NCI-H69 (cell line): ENCODE measurements at regions not wholly inside any gene's neighbourhood (a gene's known extent, or its start where the extent isn't known, plus 50 kb on each side); places are given as distances from the start of the nearest gene placed in this dataset.
"Not testable (repeated sequence)": the region's sequence is repeated elsewhere in the genome, so short reads cannot be mapped to it uniquely, and the experiment has no call there.

ENCODE experiments used
- DNase-seq: peaks from one replicate; lab custom pipeline; 2025; lab: John Stamatoyannopoulos, UW

DNA sequence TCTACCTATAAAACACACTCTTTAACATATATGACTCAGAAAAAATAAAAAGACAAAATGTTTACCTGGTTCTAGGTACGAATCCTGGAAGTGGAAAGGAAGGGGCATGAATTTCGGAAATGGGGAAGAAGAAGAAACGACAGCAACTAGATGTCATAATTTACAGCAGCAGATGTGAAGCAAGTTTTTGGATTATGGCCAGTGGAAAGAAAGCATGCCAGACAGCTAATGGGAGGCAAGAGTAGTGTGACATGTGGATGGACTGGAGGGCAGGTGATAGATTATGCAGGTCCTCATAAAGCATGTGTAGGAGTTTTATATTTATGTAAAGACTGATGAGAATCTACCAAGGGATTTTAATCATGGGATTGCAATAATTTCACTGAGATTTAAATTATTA lies 279.0 kb upstream of the TACR3 start:
- DNase-seq: peak; percentile 66

DNA sequence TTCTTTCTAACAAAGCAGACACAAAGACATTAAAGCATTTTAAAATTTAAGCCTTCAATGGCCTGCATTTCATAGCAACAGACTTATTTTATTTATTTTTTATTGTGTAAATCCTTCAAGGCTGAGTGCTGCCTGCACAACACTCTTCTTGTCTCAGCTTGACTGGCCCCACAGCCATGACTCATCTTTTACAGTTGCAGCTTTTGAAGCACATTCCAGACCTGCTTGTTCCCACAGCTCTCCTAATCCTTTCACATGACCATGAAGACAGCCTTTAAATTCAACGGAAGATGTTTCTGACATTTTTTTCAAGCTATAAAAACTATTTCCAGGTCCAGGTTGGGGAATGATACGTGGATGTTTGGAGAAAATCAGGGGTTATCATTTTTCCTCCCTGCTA lies 276.9 kb upstream of the TACR3 start:
- DNase-seq: peak; percentile 74

DNA sequence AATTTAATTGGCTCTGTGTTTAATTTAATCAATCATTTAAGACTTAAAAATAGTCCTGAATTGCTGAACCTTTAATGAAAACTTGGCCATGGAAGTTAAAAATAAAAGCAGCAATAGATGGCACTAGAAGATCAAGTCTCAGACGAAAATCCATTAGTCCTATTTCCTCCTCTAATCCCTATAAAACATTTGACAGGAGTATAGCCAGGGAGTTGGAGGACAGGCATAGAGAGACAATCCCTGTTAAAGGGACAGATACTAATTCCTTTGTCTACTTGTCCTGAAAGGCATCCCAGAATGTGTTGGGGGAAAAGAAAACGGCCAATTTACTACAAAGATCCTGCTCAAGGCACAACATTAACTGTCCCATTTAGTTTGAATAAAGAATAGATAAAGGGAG lies 276.3 kb upstream of the TACR3 start:
- DNase-seq: peak; percentile 70

DNA sequence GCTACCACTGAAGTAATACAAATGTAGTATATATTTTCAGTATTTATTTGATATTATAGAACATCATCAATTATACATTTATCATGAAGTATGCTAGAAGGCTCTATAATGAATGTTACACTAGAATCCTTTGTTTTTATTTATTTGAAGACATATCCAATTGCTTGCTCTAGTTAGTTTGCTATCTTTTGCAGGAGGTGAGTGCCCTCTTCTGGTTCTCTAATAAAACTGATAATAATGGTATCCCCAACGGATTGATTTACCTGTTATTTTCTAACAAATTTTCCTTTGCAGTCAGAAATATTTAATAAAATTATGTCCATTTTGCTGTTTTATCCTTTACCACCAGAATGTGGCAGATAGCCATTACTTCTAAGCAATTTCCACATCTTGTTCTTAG lies 274.3 kb upstream of the TACR3 start:
- peak; percentile 42 for DNase-seq

DNA sequence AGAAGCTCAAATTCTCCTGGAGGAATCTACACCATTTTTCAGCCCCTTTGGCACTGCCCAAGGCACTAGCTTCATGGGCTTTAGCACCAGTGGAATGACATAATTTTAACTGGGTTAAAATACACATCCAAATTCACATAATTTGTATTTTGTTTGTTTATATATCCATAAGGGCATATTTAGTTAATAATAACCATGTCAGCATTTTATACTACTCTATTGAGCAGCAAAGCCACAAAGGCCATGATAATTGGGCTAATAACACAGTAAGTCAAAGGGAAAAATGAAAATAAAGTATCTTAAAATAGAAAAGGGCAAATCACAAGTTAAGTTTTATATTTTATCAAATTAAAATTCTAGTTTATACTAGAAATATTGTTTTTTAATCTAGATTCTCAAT lies 262.7 kb upstream of the TACR3 start:
- DNase-seq: no peak

DNA sequence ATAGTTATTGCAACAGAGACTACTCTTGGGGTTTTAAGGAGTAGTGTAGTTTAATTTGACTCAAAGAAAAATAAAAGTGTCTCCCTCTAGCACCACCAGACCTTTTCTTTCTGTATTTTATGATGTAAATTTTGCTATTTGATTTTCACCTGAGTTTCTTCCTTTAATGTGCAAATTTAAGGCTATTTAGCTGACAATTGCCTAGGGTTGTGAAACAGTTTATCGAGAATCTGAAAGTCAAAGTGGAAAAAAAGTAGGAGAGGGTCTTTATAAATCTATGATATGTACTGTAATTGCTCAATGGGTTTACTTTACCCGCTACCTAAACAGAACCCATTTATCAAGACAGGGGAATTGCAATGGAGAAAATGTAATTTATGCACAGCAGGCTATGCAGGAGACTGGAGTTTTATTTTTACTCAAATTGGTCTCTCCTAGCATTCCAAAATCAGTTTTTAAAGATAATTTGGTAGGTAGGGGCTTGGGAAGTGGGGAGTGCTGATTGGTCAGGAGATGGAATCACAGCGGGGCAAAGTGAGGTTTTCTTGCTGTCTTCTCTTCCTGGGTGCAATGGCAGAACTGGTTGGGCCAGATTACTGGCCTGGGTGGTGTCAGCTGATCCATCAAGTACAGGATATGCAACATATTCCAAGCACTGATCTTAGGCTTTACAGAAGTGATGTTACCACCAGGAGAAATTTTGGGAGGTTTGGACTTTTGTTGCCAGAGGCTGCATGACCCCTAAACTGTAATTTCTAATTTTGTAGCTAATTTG lies 228.6 kb upstream of the TACR3 start:
- no peak for DNase-seq

DNA sequence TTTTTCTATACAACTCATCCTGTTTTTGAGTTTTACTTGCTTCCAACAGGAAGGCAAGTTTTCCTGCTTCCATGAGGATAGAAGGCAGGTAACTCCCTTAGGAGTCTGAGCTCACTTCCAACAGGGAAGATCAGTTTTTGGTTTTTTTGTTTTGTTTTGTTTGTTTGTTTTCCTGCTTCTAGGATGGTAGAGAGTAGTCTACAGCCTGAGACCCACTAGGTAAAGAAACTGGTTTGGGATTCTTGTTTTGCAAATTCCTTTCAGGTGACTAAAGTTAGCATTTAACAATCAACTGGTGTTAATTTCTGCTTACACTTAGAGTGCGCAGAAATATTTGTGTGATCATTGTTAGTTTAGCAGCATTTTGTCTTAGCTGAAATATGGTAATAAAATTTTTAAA lies 227.8 kb upstream of the TACR3 start:
- DNase-seq: no peak

DNA sequence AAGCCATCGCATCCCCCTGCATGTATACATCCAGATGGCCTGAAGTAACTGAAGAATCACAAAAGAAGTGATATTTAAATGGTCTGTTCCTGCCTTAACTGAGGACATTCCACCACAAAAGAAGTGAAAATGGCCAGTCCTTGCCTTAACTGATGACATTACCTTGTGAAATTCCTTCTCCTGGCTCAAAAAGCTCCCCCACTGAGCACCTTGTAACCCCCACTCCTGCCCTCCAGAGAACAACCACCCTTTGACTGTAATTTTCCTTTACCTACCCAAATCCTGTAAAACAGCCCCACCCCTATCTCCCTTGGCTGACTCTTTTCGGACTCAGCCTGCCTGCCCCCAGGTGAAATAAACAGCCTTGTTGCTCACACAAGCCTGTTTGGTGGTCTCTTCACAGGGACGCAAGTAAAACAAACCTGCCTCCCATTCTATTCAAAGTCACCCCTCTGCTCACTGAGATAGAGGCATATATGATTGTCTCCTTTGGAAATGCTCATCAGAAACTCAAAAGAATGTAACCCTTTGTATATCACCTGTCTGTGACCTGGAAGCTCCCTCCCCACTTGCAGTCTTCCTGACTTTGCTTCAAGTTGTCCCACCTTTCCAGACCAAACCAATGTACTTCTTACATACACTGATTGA lies 227.0 kb upstream of the TACR3 start:
- not testable (repeated sequence) for DNase-seq

DNA sequence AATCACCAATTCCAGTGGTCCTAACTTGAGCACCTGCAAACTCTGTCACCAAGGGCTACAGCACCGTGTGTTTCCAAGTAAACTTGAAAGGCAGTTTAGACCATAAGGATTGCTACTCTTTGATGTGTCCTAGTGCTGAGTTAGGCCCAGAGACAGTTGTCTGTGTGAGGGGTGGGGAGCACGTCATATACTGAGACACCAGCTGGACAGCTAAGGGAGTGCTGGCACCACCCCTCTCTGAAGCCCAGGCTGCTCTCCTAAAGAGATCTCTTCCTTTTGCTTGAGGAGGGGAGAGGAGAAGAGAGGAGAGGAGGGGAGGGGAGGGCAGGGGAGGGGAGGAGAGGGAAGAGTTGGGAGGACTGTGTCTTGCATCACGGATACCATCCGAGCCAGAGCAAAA lies 218.7 kb upstream of the TACR3 start:
- DNase-seq: no peak

DNA sequence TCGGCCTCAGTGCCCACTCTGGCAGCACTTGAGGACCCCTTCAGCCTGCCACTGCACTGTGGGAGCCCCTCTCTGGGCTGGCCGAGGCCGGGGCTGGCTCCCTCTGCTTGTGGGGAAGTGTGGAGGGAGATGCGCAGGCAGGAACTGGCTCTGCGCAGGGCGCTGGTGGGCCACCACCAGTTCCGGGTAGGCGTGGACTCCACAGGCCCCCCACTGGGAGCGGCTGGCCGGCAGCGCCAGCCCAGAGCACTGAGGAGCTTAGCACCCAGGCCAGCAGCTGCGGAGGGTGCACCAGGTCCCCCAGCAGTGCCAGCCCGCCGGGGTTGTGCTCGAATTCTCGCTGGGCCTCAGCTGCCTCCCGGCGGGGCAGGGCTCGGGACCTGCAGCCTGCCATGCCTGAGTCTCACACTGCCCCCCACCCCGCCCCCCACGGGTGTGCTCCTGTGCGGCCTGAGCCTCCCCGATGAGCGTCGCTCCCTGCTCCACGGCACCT lies 216.9 kb upstream of the TACR3 start:
- DNase-seq: no peak

DNA sequence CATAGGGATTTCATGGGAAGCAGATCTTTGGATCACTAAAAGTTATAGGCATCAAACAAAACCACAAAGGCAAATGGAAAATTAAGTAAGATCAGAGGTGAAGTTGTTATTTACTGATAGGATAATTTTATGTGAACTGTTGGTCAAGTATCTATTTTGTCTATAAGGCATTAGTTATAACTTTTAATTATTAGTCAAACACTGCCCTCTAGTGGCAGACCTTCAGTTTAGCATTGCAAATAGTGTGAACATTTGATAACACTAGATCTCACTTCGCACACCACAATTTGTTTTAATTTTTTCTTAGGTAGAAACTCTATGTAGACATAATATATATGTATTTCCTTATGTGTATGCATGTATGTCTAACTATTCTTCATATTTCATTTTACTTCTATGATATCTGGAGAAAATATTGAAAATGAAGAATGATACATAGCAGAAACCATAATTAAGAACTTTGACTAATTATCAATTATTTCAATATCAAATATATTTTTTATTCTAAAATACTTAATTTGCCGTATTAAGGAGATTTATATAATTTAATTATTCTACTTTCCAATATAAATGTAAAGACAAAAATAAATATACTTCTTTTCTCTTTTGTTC lies 214.5 kb upstream of the TACR3 start:
- DNase-seq: peak; percentile 58

DNA sequence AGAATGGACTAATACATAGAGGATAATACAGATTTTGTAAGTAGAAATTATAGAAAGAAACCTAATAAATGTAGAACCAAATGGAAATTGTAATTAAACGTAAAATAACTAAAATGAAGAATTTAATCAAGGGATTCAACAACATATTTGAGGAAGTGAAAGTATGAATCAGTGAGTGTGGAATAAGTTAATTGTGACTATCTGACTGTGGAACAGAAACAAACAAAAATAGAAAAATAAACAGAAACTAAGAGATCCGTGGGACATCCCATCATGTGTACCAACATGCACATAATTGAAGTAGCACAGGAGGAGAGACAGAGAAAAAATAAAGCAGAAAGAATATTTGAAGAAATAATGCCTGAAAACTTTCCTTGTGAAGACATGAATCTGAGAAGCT lies 208.6 kb upstream of the TACR3 start:
- DNase-seq: no peak

DNA sequence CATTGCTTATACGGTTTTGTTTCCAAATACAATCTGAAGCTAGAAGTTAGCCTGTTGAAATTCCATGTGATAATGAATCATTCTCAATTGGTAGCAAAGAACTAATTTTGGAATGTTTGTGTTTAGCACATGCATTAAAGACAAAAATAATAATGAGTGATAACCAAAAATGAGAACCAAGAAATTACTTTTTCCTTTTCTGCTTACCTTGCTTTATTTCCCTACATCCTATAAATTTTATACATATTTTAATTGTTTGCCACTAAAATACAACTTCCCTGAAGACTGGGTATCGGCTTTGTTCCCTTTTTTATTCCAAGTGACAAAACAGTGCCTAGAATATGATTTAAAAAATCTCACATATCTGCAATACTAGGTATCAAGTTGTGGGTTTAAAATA lies 203.8 kb upstream of the TACR3 start:
- DNase-seq: no peak

DNA sequence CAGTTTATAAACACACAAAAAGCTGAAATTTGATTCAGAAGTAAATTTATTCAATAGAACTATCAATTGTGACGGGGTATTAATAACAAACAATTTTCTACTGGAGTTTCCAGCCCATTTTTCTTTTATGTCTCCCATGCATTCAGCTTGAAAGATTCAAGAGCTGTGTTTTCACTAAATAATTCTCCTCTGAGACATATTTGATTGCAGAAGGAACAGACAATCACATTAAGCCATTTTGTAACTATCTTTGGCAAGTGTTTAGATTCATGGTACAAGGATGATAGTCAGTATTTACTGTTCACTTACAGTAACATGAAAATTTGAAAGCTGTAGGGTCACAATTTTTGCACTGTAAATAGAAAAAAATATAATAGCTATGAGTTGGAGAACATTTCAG lies 198.4 kb upstream of the TACR3 start:
- no peak for DNase-seq

DNA sequence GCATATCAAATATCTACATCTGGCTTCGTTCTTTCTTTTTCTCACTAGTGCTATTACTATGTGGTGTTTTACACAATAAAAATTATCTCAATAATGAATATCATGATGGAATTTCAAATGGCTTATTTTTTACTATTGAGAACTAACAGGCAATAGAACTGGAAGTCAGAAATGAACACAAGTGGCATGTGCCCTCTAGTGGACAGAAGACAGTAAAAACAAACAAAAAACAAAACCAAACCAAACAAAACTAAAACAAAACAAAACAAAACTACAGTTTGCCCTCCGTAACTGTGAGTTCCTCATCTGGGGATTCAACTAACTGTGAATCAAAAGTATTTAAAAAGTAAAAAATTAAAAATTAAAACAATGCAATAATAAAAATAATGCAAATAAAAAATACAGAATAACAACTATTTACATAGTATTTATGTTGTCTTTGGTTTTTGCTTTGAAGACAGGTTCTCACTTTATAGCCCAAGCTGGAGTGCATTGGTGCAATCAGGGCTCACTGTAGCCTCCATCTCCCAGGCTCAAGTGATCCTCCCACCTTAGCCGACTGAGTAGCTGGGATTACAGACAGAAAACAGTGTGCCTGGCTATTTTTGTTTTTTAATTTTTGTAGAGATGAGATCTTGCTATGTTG lies 195.6 kb upstream of the TACR3 start:
- peak; percentile 24 for DNase-seq

DNA sequence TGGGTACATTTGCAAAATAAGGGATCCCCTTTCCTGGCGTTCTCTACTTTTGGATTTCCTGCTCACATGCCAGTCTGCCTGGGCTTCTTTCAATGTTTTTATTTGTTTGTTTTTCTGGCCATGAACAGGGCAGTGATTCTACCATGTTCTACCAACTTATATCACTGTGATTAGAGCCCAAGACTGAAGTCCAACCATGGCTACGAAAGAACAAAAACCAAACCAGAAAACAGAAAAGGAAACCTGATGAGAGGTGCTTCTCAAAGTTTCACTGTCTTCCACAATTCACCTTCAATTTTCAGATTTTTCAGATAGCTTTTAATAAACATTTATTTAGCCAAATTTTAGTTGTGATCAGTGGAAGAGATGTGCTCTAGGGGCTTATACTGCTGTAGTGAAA lies 187.6 kb upstream of the TACR3 start:
- no peak for DNase-seq

DNA sequence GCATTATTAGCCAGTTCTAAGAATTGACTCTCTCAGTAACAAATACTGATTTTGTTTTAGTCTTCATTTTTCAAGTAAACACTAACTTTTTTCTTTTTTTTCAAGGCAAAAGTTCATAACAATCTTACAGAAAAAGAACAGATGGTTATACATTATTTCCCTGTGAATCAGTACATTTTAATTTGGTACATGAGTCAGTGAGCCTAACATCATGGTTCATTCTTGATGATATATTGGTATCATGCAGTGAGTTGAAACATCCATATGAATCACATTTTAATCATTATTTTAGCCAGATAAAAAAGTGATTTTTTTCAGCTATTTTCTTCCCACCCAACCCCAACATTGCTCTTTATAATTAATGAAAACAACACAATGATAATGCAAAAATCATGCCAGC lies 184.3 kb upstream of the TACR3 start:
- peak; percentile 17 for DNase-seq

DNA sequence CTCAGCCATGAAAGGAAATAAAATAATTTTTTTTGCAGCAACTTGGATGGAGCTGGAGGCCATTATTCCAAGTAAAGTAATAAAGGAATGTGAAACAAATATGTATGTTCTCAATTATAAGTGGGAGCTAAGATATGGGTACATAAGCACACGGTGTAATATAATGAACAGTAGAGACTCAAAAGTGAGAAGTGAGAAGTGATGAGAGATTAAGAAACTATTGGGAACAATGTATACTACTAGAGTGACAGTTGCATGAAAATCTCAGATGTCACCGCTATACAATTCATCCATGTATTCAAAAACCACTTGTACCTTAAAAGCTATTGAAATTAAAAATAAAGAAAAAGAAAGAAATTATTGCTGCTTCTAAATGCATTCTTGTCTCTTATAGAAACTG lies 182.9 kb upstream of the TACR3 start:
- no peak for DNase-seq

DNA sequence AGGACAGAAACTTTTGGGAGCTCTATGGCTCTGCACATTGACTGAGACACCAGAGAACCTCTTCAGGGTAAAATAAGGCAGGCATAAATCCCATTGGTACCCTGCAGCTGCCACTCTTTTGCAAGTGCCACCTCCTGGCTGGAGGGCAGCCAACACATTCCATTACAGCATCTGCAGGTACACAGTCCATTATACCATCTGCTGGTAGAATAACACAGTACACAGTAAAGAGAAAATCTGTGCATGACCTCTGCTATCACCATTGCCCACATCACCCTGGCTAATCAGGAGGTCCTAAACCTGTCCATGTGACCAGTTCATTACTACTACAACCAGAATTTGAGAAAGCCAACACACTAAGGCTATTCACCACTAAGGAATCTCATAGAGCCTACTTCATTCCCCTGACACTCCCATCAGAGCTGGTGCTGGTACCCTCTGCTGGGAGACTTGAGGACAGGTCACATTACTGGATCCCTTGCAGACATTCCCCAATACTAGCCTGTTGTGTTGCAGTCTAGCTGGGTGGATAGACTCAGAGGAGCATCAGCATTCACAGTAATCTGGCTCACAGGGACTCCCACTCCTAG lies 176.2 kb upstream of the TACR3 start:
- DNase-seq: no peak

DNA sequence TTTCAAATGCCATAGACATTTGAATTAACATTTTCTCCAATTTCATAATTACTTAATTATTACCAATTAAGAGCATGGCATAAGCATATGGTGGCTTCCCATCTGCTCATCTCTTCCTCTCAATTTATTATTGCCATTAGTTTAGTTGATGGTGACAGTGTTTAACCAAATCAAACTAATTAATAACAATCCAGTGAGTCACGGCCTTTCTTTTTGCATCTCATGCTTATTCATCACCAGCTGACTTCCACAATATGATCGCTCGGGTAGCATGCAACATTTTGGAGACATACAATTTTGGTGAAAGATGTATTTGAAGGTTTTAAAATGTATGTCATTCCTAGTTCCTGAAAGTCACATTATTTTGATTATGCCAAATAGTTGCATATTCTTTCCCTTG lies 172.8 kb upstream of the TACR3 start:
- DNase-seq: peak; percentile 5

DNA sequence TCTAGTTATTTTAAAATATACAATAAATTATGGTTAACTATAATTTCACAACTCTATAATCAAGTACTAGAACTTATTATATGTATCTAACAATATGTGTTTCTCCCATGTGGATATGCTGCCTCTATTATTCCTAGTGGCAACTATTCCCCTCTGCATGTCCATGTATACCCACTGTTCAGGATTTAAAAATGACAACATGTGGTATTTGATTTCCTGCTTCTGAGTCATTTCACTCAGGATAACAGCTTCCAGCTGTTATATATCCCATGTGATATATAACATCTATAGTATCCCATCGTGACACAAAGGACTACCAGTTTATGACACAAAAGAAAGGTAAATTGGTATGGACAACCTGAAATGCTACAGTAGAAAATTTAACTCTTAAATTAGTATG lies 167.4 kb upstream of the TACR3 start:
- peak; percentile 3 for DNase-seq

DNA sequence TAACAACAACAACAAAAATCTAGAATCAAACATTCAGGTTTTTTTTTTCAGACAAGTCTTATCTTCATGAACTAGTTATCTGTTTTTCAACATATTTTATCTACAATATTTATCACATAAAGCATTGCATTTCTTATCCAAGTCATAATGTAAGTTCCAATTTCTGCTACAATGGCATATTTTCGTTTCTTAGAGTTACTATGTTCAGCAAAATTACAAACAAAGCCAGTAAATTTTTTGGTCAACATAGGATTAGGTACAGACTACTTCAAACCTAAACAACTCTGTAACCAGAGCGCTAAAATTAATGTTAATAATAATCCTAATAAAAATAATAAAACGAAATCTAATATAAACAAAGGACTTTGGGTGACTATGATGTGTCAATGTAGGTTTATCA lies 165.4 kb upstream of the TACR3 start:
- no peak for DNase-seq
